CD4-positive, alpha-beta T cell treated with Interleukin-10 for 1 hour (primary cell): ENCODE measurements at regions not wholly inside any gene's neighbourhood (a gene's known extent, or its start where the extent isn't known, plus 50 kb on each side); places are given as distances from the start of the nearest gene placed in this dataset.
"Not testable (repeated sequence)": the region's sequence is repeated elsewhere in the genome, so short reads cannot be mapped to it uniquely, and the experiment has no call there.

Experiments used
- DNase-seq: peaks from one replicate; pipeline ENCODE4 v3.0.0-alpha.2; 2020

DNA sequence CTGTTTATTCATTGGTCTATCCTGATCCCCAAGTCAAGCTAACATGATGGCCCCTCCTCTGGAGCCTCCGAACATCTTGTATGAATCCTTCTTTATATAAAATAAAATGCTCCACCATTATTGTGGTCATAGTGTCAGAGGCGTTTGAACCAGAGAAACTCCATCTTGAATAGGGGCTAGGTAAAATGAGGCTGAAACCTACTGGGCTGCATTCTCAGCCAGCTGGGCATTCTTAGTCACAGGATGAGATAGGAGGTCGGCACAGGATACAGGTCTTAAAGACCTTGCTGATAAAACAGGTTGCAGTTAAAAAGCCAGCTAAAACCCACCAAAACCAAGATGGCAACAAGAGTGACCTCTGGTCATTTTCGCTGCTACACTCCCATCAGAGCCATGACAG, 905.8 kb upstream of the AUTS2 start:
- DNase-seq: no peak

DNA sequence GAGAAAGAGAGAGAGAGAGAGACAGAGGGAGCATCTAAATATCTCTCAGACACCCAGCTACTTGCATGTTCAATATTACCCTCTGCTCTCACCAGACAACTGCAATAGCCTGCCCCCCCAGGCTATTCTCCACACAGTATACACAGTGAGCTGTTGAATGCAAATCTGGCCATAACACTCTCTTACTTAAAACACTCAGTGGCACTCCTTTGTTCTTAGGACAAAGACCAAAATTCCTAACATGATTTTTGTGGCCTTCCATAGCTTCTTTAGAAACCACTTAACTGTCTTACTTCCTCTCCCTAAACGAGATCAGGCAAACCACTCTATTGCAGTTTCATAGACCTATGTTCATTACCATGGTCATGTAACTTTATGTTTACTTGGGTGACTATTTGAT, 903.6 kb upstream of the AUTS2 start:
- no peak for DNase-seq

DNA sequence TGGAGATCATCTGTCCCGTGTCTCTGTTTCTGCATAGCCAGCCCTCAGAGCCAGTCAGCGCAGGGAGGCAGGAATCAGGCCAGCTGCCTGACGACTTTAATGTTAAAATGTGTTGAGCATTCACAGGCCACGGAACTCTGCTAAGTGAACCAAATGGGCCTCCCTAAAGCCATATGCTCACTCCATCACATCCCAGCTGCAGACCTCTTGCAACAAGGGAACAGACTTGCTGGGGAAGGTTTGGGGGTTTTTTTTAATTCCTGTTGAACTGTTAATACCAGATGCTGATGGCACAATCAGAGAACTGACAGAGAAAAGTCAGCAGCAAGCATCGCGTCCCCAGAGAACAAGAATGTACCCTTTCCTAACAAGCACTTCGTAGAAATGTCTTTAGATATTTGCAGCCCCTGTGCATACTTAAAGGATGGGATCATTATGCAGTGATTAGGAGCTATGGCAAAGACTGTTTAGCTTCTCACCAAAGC, 900.4 kb upstream of the AUTS2 start:
- DNase-seq: no peak

DNA sequence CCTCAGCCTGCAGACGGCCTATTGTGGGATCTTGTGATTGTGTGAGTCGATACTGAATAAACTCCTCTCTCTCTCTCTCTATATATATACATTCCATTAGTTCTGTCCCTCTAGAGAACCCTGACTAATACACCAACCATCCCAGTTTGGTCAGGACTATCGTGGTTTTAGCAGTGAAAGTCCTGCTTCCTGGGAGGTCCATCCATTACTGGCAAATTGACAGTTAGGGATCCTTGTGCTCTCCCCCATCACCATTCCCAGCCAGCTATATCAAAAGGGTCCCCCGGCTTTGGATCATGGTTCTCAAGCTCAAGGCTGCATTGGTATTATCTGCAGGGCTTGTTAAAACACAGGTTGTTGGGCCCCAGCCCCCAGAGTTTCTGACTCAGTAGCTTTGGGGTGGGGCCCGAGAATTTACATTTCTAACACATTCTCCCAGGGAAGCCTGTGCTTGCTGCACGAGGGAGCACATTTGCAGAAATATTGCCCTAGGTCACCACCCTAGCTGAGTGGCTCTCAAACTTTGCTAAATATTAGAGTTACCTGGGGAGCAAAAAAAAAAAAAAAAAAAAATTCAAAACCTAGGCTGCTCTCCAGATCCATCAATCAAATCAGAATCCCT, 899.1 kb upstream of the AUTS2 start:
- no peak for DNase-seq

DNA sequence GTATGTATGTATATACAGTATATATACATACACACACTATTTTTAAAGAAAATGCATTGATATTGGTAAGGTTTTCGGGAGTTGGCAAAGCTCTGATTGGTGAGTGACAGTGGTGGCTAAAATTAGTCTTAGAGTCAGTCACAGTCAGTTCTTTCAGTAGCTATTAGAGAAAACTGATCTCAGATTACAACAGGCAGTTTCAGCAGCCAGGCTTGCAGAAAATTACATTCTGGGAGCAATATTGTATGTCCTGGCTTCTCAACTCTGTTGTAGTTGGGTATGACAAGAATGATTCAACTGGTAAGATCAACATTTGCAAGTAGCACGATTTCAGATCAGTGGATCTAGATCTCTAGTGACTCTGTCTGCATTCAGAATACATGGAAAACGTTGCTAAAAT, 897.9 kb upstream of the AUTS2 start:
- DNase-seq: no peak

DNA sequence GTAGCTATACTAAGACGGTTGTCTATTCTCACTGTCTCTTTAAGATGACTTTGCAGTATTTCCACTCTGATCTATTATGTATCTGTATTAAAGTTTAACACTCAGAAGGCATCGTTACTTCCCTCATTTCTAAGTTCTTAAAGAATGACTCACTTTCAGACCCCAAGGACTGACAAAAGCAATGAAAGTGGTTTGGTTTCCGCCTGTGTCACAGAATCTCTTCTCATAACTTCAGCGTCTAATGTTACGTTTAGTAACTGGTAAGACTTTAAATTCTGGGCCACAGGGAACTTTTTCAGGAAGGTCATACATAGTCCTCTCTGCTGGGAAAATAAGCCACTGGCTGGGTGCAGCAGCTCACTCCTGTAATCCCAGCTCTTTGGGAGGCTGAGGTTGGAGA, 892.0 kb upstream of the AUTS2 start:
- DNase-seq: no peak

DNA sequence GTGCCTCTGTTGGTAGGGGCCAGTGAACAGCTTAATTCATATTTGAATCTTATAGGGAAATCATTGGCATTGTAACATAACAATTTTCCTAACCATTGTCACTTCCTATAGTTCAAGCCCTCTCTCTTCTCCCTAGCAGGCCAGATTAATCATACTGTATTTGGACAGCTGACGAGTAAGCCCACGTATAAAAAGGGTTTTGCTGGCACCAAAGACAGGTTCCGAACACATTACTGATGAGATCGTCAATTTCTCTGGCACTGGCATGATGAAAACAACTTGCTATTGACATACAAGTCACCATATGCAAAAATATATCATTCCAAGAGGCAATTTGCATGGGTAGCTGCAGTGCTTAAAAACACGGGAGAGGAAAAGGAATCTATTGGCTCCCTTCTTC, 891.1 kb upstream of the AUTS2 start:
- no peak for DNase-seq

DNA sequence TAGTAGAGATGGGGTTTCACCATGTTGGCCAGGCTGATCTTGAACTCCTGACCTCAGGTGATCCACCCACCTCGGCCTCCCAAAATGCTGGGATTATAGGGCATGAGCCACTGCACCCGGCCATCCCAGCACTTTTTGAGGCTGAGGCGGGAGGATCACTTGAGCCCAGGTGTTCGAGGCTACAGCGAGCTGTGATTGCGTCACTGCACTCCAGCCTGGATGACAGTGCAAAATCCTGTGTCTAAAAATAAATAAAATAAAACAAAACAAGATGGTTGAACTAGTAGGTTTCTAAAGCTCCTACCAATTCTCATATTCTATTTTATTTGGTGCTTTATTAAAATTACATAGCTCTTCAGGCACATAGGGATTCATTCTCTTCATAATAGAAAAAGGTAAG, 890.3 kb upstream of the AUTS2 start:
- no peak for DNase-seq

DNA sequence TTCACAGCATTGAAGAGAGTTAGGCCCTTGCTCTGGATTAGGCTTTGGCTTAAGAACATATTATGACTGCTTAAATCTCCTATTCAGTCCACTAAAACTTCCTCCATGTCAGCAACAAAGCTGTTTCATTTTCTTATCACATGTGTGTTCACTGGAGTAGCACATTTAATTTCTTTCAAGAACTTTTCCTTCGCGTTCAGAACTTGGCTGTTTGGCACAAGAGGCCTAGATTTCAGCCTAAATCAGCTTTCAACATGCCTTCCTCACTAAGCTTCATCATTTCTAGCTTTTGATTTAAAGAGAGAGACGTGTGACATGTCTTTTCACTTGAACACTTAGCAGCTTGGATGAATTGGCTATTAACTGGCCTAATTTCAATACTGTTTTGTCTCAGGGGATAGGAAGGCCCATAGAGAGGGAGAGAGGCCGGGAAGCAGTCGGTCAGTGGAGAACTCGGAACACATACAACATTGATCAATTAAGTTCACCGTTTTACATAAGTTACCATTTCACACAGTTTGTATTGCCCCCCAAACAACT, 885.2 kb upstream of the AUTS2 start:
- no peak for DNase-seq

DNA sequence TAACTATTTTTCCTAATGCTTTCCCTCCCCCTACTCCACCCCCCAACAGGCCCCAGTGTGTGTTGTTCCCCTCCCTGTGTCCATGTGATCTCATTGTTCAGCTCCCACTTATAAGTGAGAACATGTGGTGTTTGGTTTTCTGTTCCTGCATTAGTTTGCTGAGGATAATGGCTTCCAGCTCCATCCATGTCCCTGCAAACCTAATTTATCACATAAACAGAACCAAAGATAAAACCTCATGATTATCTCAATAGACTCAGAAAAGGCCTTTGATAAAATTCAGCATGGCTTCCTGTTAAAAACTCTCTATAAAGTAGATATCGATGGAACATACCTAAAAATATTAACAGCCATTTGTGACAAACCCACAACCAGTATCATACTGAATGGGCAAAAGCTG, 884.1 kb upstream of the AUTS2 start:
- DNase-seq: not testable (repeated sequence)

DNA sequence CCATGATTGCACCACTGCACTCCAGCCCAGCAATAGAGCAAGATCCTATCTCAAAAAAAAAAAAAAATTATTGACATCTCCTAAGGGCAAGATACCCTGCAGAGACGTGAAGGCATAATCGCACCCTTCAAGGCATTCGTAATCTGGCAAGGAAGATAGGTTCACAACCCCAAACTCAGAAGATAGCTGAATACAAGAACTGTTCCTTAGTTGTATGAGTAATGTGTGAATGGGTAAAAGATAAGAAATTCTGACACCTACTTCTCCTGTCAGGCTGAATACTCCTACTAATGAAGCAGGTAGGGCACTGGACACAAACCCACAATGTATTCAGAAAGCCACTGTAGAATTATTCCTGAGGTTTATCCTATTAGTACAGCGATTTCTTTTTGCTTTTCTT, 882.4 kb upstream of the AUTS2 start:
- no peak for DNase-seq

DNA sequence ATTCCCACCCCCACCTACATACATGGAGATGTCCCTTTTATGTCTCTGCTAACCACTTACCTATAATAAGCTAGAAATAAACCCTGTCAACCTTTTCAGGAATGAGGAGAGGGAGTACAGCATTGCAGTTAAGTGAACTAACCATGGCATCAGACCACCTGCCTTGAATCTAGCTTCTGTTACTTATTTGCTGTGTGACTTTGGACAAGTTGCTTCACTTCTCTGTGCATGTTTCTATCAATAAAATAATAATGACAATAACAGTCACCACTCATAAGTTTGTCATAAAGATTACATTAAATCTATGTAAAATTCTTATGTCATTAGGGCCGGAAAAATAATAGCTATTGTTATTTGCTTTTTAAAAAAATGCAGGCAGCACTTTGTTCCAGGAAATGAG, 881.1 kb upstream of the AUTS2 start:
- DNase-seq: no peak

DNA sequence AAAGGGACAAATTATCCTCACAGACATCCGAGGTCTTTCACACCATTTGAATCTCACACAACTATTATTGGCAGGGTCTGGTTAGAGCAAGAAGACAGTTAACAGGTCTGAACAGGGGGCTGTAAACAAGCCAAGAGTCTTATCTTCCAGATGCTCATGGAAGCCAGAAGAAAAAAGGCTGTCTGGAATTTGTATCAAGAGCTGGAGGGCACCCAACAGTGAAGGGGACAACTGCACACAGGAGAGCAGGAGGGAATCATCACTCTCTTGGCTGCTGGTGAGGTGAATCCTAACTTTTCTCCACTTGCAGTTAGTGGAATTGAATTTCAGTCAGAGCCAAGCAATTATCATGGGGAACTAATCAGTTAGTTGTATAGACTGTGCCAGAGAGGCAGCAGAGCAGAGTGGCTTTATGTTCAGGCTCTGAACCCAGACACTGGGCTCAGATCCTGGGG, 880.2 kb upstream of the AUTS2 start:
- no peak for DNase-seq

DNA sequence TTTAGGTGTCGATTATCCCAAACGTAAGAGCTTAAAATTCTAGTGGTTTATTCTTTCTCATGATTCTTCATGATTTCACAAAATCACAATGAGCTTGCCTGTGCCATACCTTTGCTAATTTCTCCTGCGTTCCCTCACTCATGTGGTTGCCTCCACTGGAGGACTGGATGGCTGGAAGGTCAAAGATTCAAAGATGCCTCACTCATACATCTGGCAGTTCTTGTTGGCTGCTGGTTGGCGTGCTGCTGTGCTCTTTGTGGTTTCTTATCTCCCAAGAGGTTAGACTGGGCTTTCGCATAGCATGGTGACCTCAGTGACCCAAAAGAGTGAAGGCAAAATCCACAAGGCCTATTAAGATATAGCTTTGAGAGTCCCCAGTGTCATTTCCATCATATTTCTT, 877.6 kb upstream of the AUTS2 start:
- no peak for DNase-seq

DNA sequence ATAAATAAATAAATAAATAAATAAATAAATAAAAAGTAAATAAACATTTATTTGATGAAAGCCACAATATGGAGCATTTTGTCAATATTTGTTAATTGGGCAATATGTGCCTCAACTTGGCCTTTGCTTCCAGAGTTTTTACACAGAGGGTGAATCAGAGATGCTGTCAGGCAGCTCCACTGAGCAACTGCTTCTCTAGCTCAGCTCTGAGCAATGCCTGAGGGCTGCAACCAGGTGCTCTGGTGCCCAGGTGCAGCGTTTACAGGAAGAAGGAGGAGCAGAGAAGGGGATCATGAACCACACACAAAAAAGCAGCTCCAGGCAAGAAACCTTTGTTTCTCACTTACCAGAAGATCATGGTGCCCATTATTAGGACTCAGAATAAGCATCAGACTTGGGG, 876.2 kb upstream of the AUTS2 start:
- no peak for DNase-seq

DNA sequence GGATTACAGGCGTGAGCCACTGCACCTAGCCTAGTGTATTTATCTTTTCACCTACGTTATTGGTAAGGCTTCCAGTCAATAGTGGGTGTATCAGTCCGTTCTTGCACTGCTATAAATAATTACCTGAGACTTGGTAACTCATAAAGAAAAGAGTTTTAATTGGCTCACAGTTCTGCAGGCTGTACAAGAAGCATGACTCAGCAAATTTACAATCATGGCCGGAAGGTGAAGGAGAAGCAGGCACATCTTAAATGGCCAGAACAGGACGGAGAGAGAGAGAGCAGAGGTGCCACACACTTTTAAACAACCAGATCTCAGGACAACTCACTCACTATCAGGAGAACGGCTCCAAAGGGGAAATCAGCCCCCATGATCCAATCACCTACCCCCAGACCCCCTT, 873.3 kb upstream of the AUTS2 start:
- no peak for DNase-seq

DNA sequence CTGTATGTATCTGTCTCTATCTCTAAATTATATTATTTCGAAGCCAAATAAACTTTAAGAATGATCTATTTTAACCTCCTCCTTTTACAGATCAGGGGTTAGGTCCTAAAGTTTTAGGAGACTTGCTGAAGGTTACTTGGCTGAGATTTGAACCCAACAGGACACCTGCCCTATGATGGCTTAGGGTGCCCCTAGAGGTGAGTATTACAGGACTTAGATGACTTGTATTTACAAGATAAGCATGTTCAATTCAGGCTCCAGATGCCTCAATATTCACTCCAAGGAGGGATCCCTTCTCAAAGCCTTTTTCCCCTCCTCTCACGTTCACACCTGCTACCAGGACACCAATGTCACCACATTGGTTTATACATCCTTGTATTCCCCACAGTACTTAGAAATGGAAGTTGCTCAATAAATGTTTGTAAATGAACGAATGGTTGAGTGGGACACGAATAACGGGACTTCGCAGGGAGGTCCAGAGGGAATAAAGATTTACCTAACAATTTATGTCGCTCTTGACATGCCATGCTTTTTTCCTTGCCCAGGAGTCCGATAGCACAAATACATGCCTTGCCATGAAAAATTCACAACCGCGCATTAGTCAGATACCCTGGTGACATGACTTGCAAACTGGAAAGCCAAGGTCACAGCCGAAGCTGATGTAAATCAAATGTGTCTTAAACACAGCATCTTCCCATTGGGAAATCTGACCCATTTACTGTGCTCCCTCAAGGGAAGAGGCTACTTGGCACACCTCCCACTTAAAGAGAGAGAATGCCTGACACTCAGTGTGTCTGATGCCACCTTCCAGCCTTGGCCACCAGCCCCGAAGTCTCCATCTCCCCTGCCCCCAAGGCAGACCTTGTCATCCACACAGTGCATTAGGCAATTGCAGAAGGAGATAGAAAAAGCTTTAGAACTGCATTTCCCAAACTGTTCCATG, 872.2 kb upstream of the AUTS2 start:
- DNase-seq: no peak

DNA sequence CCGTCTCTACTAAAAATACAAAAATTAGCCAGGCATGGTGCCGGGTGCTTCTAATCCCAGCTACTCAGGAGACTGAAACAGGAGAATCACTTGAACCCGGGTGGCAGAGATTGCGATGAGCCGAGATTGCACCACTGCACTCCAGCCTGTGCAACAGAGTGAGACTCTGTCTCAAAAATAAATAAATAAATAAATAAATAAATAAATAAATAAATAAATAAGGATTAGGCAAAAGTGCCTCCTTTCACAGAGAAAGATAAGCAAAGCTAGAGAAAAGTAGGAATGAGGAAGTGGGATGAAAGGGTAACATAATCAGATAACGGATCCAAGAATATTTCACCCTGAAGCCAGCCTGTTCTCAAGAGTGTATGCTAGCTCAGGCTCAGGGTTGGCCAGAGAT, 869.6 kb upstream of the AUTS2 start:
- DNase-seq: not testable (repeated sequence)

DNA sequence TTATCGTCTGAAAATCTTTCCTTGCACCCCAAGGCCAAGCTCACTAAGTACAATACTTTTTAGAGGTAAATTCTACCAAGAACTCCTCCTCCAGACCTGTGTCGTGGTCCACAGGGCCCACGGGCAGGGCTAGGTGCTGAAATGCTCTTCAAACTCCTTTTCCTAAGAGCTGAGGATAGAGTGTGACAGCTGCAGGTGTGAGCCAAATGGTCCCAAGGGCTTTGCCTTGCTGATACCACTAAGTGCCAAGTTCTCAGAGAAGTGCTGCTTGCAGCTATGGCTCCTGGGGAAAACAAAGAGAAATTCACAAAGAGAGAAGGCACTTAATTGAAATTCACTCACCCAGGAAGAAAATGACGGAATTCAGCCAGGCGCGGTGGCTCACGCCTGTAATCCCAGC, 868.9 kb upstream of the AUTS2 start:
- no peak for DNase-seq

DNA sequence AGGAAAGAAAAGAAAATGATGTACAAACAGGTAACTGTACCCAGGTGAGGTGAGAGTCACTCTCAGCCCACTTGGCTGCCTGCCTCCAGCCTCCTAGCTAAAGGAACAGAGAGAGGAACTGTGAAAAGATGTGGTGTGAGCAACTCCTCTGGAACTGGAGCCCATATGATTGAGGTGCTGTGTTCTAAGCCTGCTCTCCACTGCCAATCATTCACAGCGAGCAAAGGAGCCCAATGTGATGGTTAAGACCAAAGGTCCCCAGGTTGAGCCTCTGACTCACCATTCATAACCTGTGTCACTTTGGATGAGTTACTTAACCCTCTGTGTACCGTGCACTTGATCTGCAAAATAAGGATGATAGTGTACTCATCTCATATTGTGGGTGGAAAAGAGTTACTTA, 868.1 kb upstream of the AUTS2 start:
- DNase-seq: no peak

DNA sequence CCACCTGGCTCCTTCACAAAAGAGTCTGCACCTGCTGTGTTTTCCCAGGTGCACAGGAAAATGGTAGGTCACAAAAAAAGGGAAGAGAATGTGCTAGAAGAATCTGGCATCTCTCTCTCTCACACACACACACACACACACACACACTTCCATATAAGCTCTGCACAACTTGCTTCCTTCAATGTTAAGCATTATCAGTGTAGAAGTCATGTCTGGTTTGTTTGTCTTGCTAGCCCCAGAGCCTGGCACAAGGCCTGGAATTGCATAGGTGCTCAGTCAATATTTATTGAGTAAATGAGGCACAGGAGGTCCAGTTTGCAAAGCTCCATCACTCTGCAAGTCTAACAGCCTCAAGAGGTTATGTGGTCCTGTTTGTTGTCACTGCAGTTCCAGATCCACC, 867.3 kb upstream of the AUTS2 start:
- no peak for DNase-seq

DNA sequence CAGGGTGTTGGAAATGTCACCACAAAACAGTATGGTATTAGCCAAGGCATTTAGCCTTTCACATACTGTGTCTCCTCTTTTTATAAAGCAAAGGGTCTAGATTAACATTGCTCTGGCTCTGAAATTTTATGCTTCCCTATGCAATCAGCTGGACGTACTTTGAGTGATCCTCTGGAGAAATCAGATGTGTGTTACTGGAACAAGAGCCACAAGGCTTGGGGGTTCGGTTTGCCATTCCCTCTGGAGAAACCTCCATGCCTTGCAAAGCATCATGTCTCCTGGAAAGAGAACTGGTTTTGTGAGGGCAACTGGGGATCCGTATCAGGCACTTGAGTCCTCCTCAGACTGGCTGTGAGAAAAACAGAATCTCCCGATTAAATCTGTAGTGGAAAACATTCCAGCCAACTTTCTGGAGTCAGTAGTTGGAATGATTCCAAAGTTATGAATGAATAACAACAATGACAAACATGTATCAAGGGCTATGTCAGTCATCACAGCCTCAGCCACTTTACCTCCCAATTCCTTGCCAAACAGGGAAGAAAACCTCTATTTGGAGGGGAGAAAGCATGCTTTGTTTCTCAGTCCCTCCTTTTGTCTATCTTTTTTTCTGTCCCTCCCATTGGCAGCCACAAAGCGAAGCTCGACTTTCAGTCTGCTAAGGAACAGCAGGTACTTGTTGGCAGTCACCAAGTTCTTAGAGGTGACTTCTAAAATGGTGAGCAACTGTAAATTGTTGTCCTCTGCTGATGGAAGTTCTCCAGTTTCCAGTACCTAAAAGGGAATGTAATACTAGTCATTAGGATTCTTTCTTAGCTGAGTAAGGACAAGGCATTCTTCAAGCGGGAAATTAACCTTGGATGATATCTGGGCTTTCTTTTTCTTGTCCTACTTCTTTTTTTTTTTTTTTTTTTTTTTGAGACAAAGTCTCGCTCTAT, 864.8 kb upstream of the AUTS2 start:
- DNase-seq: no peak

DNA sequence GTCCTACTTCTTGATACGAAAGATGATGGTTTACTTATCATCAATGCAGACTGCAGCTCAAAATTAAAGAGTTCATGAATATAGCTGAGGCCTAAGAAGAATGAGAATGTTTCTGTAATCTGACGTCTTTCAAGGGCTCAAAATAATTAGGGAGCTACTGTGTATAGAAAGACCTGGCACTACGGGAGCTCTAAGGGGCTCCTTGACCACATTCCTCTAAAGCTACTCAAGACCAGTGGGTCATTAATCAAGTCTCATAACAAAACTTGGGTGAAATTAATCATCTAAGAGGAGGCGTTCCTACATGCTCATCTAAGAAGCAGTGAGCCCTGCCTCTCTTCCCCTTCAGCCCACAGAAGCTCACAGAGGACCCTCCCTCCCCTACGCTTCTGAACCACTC, 863.8 kb upstream of the AUTS2 start:
- DNase-seq: no peak
